ENCODE measurements at regions not wholly inside any gene's neighbourhood (a gene's known extent, or its start where the extent isn't known, plus 50 kb on each side); places are given as distances from the start of the nearest gene placed in this dataset.
A peak's percentile ranks its signal among the peaks of the same experiment; 100 is the strongest.

DNA sequence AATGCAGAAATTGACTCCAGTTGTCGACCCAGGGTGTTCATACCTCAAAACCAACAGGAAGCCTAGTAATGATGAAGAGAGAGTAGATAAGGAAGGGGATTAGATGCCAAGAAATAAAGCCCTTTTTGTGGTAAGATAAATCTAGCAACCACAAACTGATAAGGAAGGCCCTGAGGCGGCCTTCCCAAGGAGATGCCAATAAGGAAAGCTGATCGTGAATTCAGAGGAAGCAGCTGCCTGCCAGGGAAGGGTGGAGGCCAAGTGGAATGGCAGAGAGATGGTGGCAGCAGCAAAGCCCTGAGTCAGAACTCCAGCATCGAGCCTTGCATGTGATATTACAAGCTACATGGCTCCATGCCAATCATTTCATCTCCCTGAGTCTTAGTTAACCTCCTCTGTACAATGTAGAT lies 126.3 kb downstream of the IRS1 start:
- H3K27ac ChIP-seq, result no peak overlapping the region
- H3K36me3 ChIP-seq, result no peaks in the 10 kb centered on the region
- H3K9me3 ChIP-seq, result no peaks in the 10 kb centered on the region
- no peak overlapping the region for H3K4me3 ChIP-seq
- no peak for TF ChIP-seq POLR2A (IDR thresholded peaks at IDR 0.05)
- TF ChIP-seq POLR2AphosphoS5 (IDR thresholded peaks at IDR 0.05), result no peak
- TF ChIP-seq, protein P1, sequence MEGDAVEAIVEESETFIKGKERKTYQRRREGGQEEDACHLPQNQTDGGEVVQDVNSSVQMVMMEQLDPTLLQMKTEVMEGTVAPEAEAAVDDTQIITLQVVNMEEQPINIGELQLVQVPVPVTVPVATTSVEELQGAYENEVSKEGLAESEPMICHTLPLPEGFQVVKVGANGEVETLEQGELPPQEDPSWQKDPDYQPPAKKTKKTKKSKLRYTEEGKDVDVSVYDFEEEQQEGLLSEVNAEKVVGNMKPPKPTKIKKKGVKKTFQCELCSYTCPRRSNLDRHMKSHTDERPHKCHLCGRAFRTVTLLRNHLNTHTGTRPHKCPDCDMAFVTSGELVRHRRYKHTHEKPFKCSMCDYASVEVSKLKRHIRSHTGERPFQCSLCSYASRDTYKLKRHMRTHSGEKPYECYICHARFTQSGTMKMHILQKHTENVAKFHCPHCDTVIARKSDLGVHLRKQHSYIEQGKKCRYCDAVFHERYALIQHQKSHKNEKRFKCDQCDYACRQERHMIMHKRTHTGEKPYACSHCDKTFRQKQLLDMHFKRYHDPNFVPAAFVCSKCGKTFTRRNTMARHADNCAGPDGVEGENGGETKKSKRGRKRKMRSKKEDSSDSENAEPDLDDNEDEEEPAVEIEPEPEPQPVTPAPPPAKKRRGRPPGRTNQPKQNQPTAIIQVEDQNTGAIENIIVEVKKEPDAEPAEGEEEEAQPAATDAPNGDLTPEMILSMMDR (IDR thresholded peaks at IDR 0.05), result no peak
- intact Hi-C loops (cut with DNase I), result no loop called here
- H3K4me1 ChIP-seq (replicated peaks), result no peaks in the 10 kb centered on the region
- DNase-seq (ENCODE audit: low spot score), result no peak
- H3K27me3 ChIP-seq (replicated peaks; ENCODE audit: insufficient read depth), result no peaks in the 10 kb centered on the region
- 23% methylated on average over 4 of the region's 4 CpGs for WGBS

DNA sequence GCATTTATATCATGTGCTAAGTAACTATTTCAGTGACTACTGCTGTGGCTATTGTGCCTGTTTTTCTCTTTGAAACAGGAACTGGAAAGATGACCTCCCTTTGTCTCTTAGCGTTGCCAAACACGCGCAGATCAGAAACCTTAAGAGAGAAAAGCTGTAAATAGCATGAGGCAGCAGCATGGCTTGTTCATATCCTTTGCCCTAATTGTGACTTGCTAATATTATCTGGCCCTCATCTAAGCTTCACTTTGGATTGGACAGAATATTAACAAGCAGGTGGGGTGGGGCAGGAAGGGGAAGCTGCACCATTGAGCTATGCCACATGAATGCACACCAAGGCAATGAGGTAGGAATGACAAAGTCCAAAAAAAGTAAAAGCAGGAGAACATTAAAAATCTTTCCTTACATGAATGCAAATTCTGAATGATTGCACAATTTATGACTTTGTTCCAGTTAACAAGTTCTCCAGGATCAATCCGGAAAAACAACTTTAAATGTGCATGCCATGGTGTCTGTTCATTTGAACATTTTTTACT lies 128.4 kb downstream of the IRS1 start:
- DNase-seq (ENCODE audit: low spot score), result no peak

DNA sequence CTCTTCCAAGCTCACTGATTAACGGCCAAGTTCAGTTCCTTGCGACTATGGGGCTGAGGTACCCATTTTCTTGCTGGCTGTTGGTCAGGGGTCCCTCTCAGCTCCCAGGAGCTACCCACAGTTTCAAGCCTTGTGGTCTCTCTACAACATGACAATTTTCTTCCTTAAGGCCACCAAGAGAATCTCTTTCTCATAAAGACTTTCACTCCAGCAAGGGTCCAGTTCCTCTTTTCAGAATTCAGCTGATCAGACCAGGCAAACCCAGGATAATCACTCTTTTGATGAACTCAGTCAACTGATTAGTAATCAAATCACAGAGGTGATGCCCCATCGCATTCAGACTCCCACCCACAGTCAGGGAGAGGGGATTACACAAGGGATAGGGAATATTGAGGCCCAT lies 129.7 kb downstream of the IRS1 start:
- Histone ChIP-seq H3K4me3 (no peak overlapping the region), H3K27ac (no peak overlapping the region), H3K27me3 (replicated peaks; ENCODE audit: insufficient read depth) (no peaks in the 10 kb centered on the region), H3K4me1 (replicated peaks) (no peaks in the 10 kb centered on the region), H3K36me3 (no peaks in the 10 kb centered on the region), H3K9me3 (no peaks in the 10 kb centered on the region)
- 95% methylated on average over 3 of the region's 3 CpGs for WGBS
- intact Hi-C loops (cut with DNase I), result no loop called here
- no peak for DNase-seq (ENCODE audit: low spot score)
- TF ChIP-seq POLR2A (IDR thresholded peaks at IDR 0.05) (no peak), POLR2AphosphoS5 (IDR thresholded peaks at IDR 0.05) (no peak)
- TF ChIP-seq, protein P1 (IDR thresholded peaks at IDR 0.05), result no peak

More for the DNA sequence above, 128.4 kb downstream of the IRS1 start:
- TF ChIP-seq, protein P1 (IDR thresholded peaks at IDR 0.05), result no peak
- TF ChIP-seq POLR2AphosphoS5 (IDR thresholded peaks at IDR 0.05) (peak; percentile 76), POLR2A (IDR thresholded peaks at IDR 0.05) (no peak)
- no peak overlapping the region for H3K4me3 ChIP-seq
- H3K27ac ChIP-seq, result no peak overlapping the region
- H3K36me3 ChIP-seq, result no peaks in the 10 kb centered on the region
- no peaks in the 10 kb centered on the region for H3K9me3 ChIP-seq
- intact Hi-C loops (cut with DNase I), result no loop called here
- no peaks in the 10 kb centered on the region for H3K27me3 ChIP-seq (replicated peaks; ENCODE audit: insufficient read depth)
- WGBS, result 38% methylated on average over 4 of the region's 4 CpGs
- no peaks in the 10 kb centered on the region for H3K4me1 ChIP-seq (replicated peaks)

DNA sequence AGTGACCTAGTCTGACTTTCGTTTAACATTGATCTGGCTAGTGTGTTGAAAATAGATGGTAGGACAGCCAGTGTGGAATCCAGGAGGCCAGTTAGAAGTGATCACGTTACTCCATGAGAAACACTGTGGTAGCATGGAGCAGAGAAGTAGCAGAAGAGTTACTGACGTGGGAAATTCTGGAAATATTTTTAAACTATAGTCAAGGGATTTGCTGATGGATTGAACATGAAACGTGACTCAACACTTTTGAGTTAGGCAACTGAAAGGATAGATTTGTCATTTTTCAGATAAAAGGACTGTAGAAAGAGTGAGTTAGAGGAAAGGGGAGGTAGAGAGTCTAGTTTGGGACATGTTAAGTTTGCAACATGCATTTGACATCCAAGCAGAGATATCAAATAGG lies 130.4 kb downstream of the IRS1 start:
- DNase-seq (ENCODE audit: low spot score), result no peak
- intact Hi-C loops (cut with DNase I), result no loop called here
- H3K27ac ChIP-seq, result no peak overlapping the region
- H3K36me3 ChIP-seq, result no peaks in the 10 kb centered on the region
- no peaks in the 10 kb centered on the region for H3K4me1 ChIP-seq (replicated peaks)
- no peaks in the 10 kb centered on the region for H3K9me3 ChIP-seq
- no peaks in the 10 kb centered on the region for H3K27me3 ChIP-seq (replicated peaks; ENCODE audit: insufficient read depth)
- 95% methylated on average over 4 of the region's 4 CpGs for WGBS
- TF ChIP-seq, protein P1 (IDR thresholded peaks at IDR 0.05), result no peak
- TF ChIP-seq POLR2AphosphoS5 (IDR thresholded peaks at IDR 0.05), result no peak
- no peak for TF ChIP-seq POLR2A (IDR thresholded peaks at IDR 0.05)
- H3K4me3 ChIP-seq, result no peak overlapping the region

DNA sequence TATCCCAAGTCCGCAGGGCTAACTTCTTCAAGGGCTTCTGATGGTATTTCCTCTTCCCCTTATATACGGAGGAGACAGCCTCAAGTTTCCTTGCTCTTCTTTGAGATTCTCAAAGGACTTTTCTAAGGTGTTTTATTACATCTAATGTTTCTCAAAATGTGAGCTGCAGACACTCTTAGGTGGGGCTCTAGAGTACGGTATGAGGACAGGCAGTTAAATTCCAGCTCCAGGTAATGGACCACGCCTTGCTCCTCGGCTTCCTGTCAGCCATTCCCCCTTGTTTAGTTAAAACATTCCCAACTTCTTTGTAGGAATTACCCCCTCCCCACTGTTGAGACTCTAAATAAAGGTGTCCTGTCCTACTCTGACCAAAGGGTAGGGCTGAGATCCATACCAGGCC lies 131.9 kb downstream of the IRS1 start:
- intact Hi-C loops (cut with DNase I), result no loop called here
- TF ChIP-seq POLR2A (IDR thresholded peaks at IDR 0.05) (no peak), POLR2AphosphoS5 (IDR thresholded peaks at IDR 0.05) (no peak)
- TF ChIP-seq, protein P1 (IDR thresholded peaks at IDR 0.05), result no peak
- H3K4me3 ChIP-seq, result no peak overlapping the region
- H3K36me3 ChIP-seq, result no peaks in the 10 kb centered on the region
- no peaks in the 10 kb centered on the region for H3K27me3 ChIP-seq (replicated peaks; ENCODE audit: insufficient read depth)
- no peaks in the 10 kb centered on the region for H3K4me1 ChIP-seq (replicated peaks)
- no peaks in the 10 kb centered on the region for H3K9me3 ChIP-seq
- no peak overlapping the region for H3K27ac ChIP-seq
- no peak for DNase-seq (ENCODE audit: low spot score)
- WGBS, result 79% methylated on average over 5 of the region's 5 CpGs
